H1 (cell line): ENCODE measurements at regions not wholly inside any gene's neighbourhood (a gene's known extent, or its start where the extent isn't known, plus 50 kb on each side); places are given as distances from the start of the nearest gene placed in this dataset.

Experiments used
- CTCF ChIA-PET: fragments of 300-600 bp; sonication (Branson Sonifier 250); formaldehyde crosslinking; loops from one replicate; lab custom pipeline; 2021; ENCODE audit not compliant: partially characterized antibody; lab: Charles Lee
- POLR2A ChIA-PET: fragments of 300-600 bp; sonication (Branson Sonifier 250); formaldehyde crosslinking; loops from one replicate; lab custom pipeline; 2021; ENCODE audit warnings: inconsistent platforms; ENCODE audit not compliant: partially characterized antibody; lab: Charles Lee
- DNase-seq, 2 experiments: peaks; one replicate each; pipeline versions ENCODE4 v3.0.0 to v3.0.0-alpha.2; 2010 to 2022; ENCODE audit warnings: low spot score in 2 of 2, low read depth in 1 of 2, mixed read lengths in 1 of 2
- FAIRE-seq: peaks from 2 replicates; lab custom pipeline; 2011; peaks lifted over from hg19 to GRCh38; lab: Jason Lieb, UNC
- H2AFZ ChIP-seq: 2 replicates; pipeline ENCODE4 v1.8.1; 2012; ENCODE audit warnings: low read length, inconsistent platforms
- H2AK5ac ChIP-seq: 2 replicates; pipeline ENCODE4 v1.6.1; 2013; ENCODE audit warnings: low read depth, low read length
- H2BK120ac ChIP-seq: replicated peaks from 2 replicates; pipeline ENCODE3; 2013; ENCODE audit warnings: low read depth, low read length, inconsistent platforms
- H2BK12ac ChIP-seq: 2 replicates; pipeline ENCODE4 v1.6.1; 2013; ENCODE audit warnings: low read depth, low read length
- H2BK15ac ChIP-seq: 2 replicates; pipeline ENCODE4 v1.6.1; 2013; ENCODE audit warnings: low read length
- H2BK20ac ChIP-seq: 2 replicates; pipeline ENCODE4 v1.6.1; 2013; ENCODE audit warnings: low read length
- H2BK5ac ChIP-seq: 2 replicates; pipeline ENCODE4 v1.6.1; 2013; ENCODE audit warnings: low read depth, low read length
- H3K14ac ChIP-seq: 2 replicates; pipeline ENCODE4 v1.6.1; 2013; ENCODE audit warnings: inconsistent platforms; ENCODE audit not compliant: insufficient read length
- H3K18ac ChIP-seq: 2 replicates; pipeline ENCODE4 v1.6.1; 2013; ENCODE audit warnings: low read length; ENCODE audit errors: extremely low read depth
- H3K23ac ChIP-seq: 2 replicates; pipeline ENCODE4 v1.6.1; 2013; ENCODE audit warnings: inconsistent platforms; ENCODE audit not compliant: insufficient read length
- H3K23me2 ChIP-seq: 2 replicates; pipeline ENCODE4 v1.6.1; 2013; ENCODE audit warnings: low read depth, low read length
- H3K27ac ChIP-seq: 2 replicates; pipeline ENCODE4 v1.6.1; 2011; ENCODE audit warnings: low read depth, low read length, inconsistent platforms
- H3K27me3 ChIP-seq, 4 experiments: replicated peaks in 1 of 4; 1 replicate in 1 of 4; 2 replicates in 3 of 4; pipeline versions ENCODE4 v1.6.1 to v1.8.1; 2011 to 2013; ENCODE audit warnings: low read length in 3 of 4, mild to moderate bottlenecking in 3 of 4, inconsistent platforms in 2 of 4, mixed read lengths in 2 of 4, moderate library complexity in 1 of 4; ENCODE audit not compliant: control insufficient read depth in 3 of 4, insufficient read depth in 3 of 4; ENCODE audit errors: extremely low read depth in 1 of 4
- H3K36me3 ChIP-seq, 4 experiments: 2 replicates each; pipeline versions ENCODE4 v1.6.1 to v1.8.1; 2011 to 2013; ENCODE audit warnings: mild to moderate bottlenecking in 4 of 4, low read length in 3 of 4, moderate library complexity in 2 of 4, control low read depth in 1 of 4, inconsistent platforms in 1 of 4; ENCODE audit not compliant: insufficient read depth in 4 of 4, control insufficient read depth in 2 of 4
- H3K4ac ChIP-seq: replicated peaks from 2 replicates; pipeline ENCODE3; 2013; ENCODE audit warnings: low read length, low read depth, mixed read lengths, inconsistent platforms; ENCODE audit not compliant: insufficient read length
- H3K4me1 ChIP-seq, 4 experiments: replicated peaks in 1 of 4; 1 replicate in 1 of 4; 2 replicates in 3 of 4; pipeline versions ENCODE4 v1.6.1 to v1.8.1; 2011 to 2013; ENCODE audit warnings: low read length in 3 of 4, inconsistent platforms in 2 of 4, mixed read lengths in 1 of 4; ENCODE audit not compliant: insufficient read depth in 4 of 4, control insufficient read depth in 3 of 4
- H3K4me2 ChIP-seq, 2 experiments: 2 replicates each; pipeline versions ENCODE4 v1.6.1 to v1.8.1; 2011 to 2013; ENCODE audit warnings: low read depth in 2 of 2, low read length in 2 of 2, control low read depth in 1 of 2, inconsistent platforms in 1 of 2, mild to moderate bottlenecking in 1 of 2; ENCODE audit not compliant: insufficient read depth in 1 of 2
- H3K4me3 ChIP-seq, 4 experiments: fragments of 200-600, 300-600 bp in 1 of 4; sonication (generic), shearing (Covaris generic), sonication (Bioruptor Twin) in 1 of 4; 2 replicates each; pipeline versions ENCODE4 v1.5.1 to v1.8.1; 2011 to 2016; ENCODE audit warnings: low read length in 4 of 4, low read depth in 3 of 4, control low read depth in 2 of 4, inconsistent platforms in 2 of 4, mild to moderate bottlenecking in 2 of 4, mixed read lengths in 1 of 4, moderate library complexity in 1 of 4; ENCODE audit not compliant: insufficient read depth in 2 of 4; ENCODE audit errors: extremely low read depth in 1 of 4
- H3K56ac ChIP-seq: replicated peaks from 2 replicates; pipeline ENCODE3; 2013; ENCODE audit warnings: low read depth, mild to moderate bottlenecking, mixed read lengths, low read length, inconsistent platforms; ENCODE audit not compliant: insufficient read length
- H3K79me1 ChIP-seq: 2 replicates; pipeline ENCODE4 v1.6.1; 2013; ENCODE audit warnings: low read depth, low read length, control low read depth
- H3K79me2 ChIP-seq, 2 experiments: 2 replicates each; pipeline versions ENCODE4 v1.6.1 to v1.8.1; 2012 to 2013; ENCODE audit warnings: low read length in 2 of 2, mild to moderate bottlenecking in 2 of 2, inconsistent platforms in 1 of 2; ENCODE audit not compliant: insufficient read depth in 2 of 2, control insufficient read depth in 1 of 2
- H3K9ac ChIP-seq, 4 experiments: replicated peaks in 1 of 4; 1 replicate in 1 of 4; 2 replicates in 3 of 4; pipeline versions ENCODE4 v1.6.1 to v1.8.1; 2011 to 2013; ENCODE audit warnings: low read depth in 3 of 4, low read length in 3 of 4, control low read depth in 2 of 4, mild to moderate bottlenecking in 2 of 4, moderate library complexity in 2 of 4, inconsistent platforms in 1 of 4; ENCODE audit errors: extremely low read depth in 1 of 4
- H3K9me3 ChIP-seq, 2 experiments: 2 replicates each; pipeline versions ENCODE4 v1.6.1 to v1.8.1; 2012 to 2013; ENCODE audit warnings: mild to moderate bottlenecking in 2 of 2, moderate library complexity in 2 of 2, control low read depth in 1 of 2, inconsistent platforms in 1 of 2, low read depth in 1 of 2, low read length in 1 of 2, mixed read lengths in 1 of 2; ENCODE audit not compliant: insufficient read depth in 2 of 2
- H4K20me1 ChIP-seq, 2 experiments: replicated peaks in 1 of 2; 2 replicates each; pipeline versions ENCODE3 to v1.8.1; 2011 to 2013; ENCODE audit warnings: inconsistent platforms in 2 of 2, low read length in 2 of 2, mild to moderate bottlenecking in 1 of 2; ENCODE audit not compliant: insufficient read depth in 2 of 2, control insufficient read depth in 1 of 2
- H4K5ac ChIP-seq: 2 replicates; pipeline ENCODE4 v1.6.1; 2013; ENCODE audit warnings: low read length, low read depth, mixed read lengths, inconsistent platforms; ENCODE audit not compliant: insufficient read length
- H4K8ac ChIP-seq: 2 replicates; pipeline ENCODE4 v1.8.0; 2013; ENCODE audit warnings: mild to moderate bottlenecking, moderate library complexity, low read length, inconsistent platforms; ENCODE audit not compliant: insufficient read depth; ENCODE audit errors: extremely low read depth
- H4K91ac ChIP-seq: replicated peaks from 2 replicates; pipeline ENCODE3; 2013; ENCODE audit warnings: low read length, mixed read lengths, inconsistent platforms; ENCODE audit not compliant: insufficient read length
- HDAC2 ChIP-seq, 2 experiments: fragments of 300-600 bp in 1 of 2; sonication (generic) in 1 of 2; IDR thresholded peaks; 2 replicates each; pipeline ENCODE4 v1.6.1; 2011 to 2012; ENCODE audit warnings: low read depth in 2 of 2, low read length in 2 of 2, mild to moderate bottlenecking in 2 of 2, moderate library complexity in 2 of 2, borderline replicate concordance in 1 of 2, inconsistent platforms in 1 of 2
- HDAC6 ChIP-seq: IDR thresholded peaks from one replicate; pipeline ENCODE4 v1.7.1; 2012; ENCODE audit warnings: low read depth, mild to moderate bottlenecking, inconsistent platforms, low read length, moderate library complexity
- KDM4A ChIP-seq: IDR thresholded peaks from one replicate; pipeline ENCODE4 v1.7.1; 2012; ENCODE audit warnings: low read depth, mild to moderate bottlenecking, moderate library complexity, low read length, inconsistent platforms; ENCODE audit not compliant: severe bottlenecking
- SIX5 ChIP-seq: IDR thresholded peaks from 2 replicates; pipeline ENCODE4 v1.6.1; 2011; ENCODE audit warnings: mild to moderate bottlenecking, low read depth, low read length
- WGBS, 2 experiments: shearing (Covaris generic) in 1 of 2; methylation state at CpG; one replicate each; pipeline versions ENCODE4 v1.1.6 to v1.1.7; 2013 to 2015; ENCODE audit warnings: low lambda C conversion rate in 2 of 2, mixed read lengths in 2 of 2, inconsistent platforms in 1 of 2, low coverage in 1 of 2, missing lambda C conversion rate in 1 of 2; ENCODE audit not compliant: insufficient replicate concordance in 2 of 2, insufficient coverage in 1 of 2, insufficient read length in 1 of 2; ENCODE audit errors: extremely low coverage in 1 of 2, missing lambda C conversion rate in 1 of 2; 5-methylcytosine and 5-hydroxymethylcytosine counted together
- TF ChIP-seq, protein P1 (sequence below): IDR thresholded peaks from 2 replicates; pipeline ENCODE4 v1.6.1; 2011; ENCODE audit warnings: low read depth, mild to moderate bottlenecking, low read length; ENCODE audit not compliant: insufficient read depth
- TF ChIP-seq, protein P2 (sequence below): IDR thresholded peaks from 2 replicates; pipeline ENCODE4 v1.6.1; 2011; ENCODE audit warnings: low read length, improper control_type of control experiment

DNA sequence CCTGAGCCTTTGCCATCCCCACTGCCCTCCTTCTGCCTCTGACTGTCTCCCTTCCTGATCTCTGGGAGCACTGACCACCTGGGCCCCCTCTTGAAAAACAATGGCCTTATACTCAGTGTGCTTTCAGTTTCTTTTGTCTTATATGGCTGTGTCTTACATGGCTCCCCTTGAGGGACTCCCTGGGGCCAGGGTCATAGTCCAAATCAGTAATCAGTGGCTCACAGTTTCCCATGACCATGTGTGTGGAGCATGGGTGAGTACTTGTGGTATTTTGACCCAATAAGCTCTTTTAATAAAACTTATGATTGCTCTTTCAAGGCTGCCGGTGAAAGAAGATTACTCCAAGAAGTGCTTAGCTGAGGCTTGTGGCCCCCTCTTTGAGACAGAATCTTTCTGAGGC, 62.4 kb upstream of the PCBD1 start:
- no peaks in the 10 kb centered on the region for H3K79me1 ChIP-seq
- ChIA-PET POLR2A (no interaction called here), CTCF (interaction anchor here (0.6 to 2.7 kb wide), 7 partner anchors 14 to 353 kb away, joined by 3 to 10 read pairs (median 4); no protein-coding TSS in a partner anchor)
- no peaks in the 10 kb centered on the region for H3K36me3 ChIP-seq
- H3K9me3 ChIP-seq: no peaks in the 10 kb centered on the region
- no peak overlapping the region for H3K4me2 ChIP-seq
- H3K56ac ChIP-seq: no peak overlapping the region
- H4K8ac ChIP-seq: no peak overlapping the region
- H3K79me2 ChIP-seq: no peaks in the 10 kb centered on the region
- no peaks in the 10 kb centered on the region for H3K4me1 ChIP-seq
- 92% methylated on average over 1 of the region's 1 CpG; no CpG with 5 or more reads in 1 of the 2 experiments for WGBS, 2 experiments
- FAIRE-seq (no peak), DNase-seq (no peak)
- H3K9ac ChIP-seq: no peak overlapping the region
- H2BK120ac ChIP-seq: no peak overlapping the region
- H4K5ac ChIP-seq: no peak overlapping the region
- no peak overlapping the region for H3K23ac ChIP-seq
- TF ChIP-seq SIX5: no peak
- no peak for TF ChIP-seq HDAC2 (IDR thresholded peaks at IDR 0.05; ENCODE audit: borderline replicate concordance in 1 of 2, low read depth in 2 of 2, low read length in 2 of 2)
- TF ChIP-seq, protein P1, sequence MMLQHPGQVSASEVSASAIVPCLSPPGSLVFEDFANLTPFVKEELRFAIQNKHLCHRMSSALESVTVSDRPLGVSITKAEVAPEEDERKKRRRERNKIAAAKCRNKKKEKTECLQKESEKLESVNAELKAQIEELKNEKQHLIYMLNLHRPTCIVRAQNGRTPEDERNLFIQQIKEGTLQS: no peak
- no peak for TF ChIP-seq KDM4A
- no peak for TF ChIP-seq HDAC6
- TF ChIP-seq, protein P2, sequence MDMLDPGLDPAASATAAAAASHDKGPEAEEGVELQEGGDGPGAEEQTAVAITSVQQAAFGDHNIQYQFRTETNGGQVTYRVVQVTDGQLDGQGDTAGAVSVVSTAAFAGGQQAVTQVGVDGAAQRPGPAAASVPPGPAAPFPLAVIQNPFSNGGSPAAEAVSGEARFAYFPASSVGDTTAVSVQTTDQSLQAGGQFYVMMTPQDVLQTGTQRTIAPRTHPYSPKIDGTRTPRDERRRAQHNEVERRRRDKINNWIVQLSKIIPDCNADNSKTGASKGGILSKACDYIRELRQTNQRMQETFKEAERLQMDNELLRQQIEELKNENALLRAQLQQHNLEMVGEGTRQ: no peak
- no peak overlapping the region for H2AFZ ChIP-seq
- no peak overlapping the region for H3K18ac ChIP-seq
- no peak overlapping the region for H2BK12ac ChIP-seq
- H3K27ac ChIP-seq: no peak overlapping the region
- H4K20me1 ChIP-seq: no peaks in the 10 kb centered on the region
- no peaks in the 10 kb centered on the region; a peak in 2 of 7 replicates for H3K27me3 ChIP-seq
- H2BK20ac ChIP-seq: no peak overlapping the region
- H4K91ac ChIP-seq: no peak overlapping the region
- H3K4me3 ChIP-seq: no peak overlapping the region
- no peak overlapping the region for H2BK15ac ChIP-seq
- H3K14ac ChIP-seq: no peak overlapping the region
- no peaks in the 10 kb centered on the region for H3K23me2 ChIP-seq
- H2BK5ac ChIP-seq: no peak overlapping the region
- no peak overlapping the region for H2AK5ac ChIP-seq
- no peak overlapping the region for H3K4ac ChIP-seq
